Stomach (tissue), 4 donors: ENCODE measurements at regions not wholly inside any gene's neighbourhood (a gene's known extent, or its start where the extent isn't known, plus 50 kb on each side); places are given as distances from the start of the nearest gene placed in this dataset.

Experiments
- CTCF ChIP-seq, 7 experiments: fragments of 450-650 bp in 4 of 7; fragments of 200-600 bp in 3 of 7; sonication (generic) in 3 of 7; IDR thresholded peaks; one replicate each; pipeline ENCODE4 v1.5.1; 2016 to 2019; ENCODE audit warnings: antibody characterized with exemption in 7 of 7, control low read depth in 2 of 7, mild to moderate bottlenecking in 1 of 7
- EP300 ChIP-seq: sonication (generic); formaldehyde crosslinking; IDR thresholded peaks from one replicate; pipeline ENCODE4 v1.6.1; 2017; ENCODE audit warnings: antibody characterized with exemption
- POLR2A ChIP-seq, 4 donors: fragments of 450-650 bp; IDR thresholded peaks; one replicate each; pipeline ENCODE4 v1.6.1; 2016; ENCODE audit warnings: antibody characterized with exemption in 4 of 4, control low read depth in 2 of 4, mild to moderate bottlenecking in 1 of 4, moderate library complexity in 1 of 4

- TF ChIP-seq CTCF (IDR thresholded peaks at IDR 0.05) (no peak), POLR2A (IDR thresholded peaks at IDR 0.05) (no peak), EP300 (no peak)
These were observed 183.9 kb upstream of the SOX21 start for GRCh38 chr13:94896238-94896637.
